Skeletal muscle tissue (tissue), 3 donors: ENCODE measurements at regions not wholly inside any gene's neighbourhood (a gene's known extent, or its start where the extent isn't known, plus 50 kb on each side); places are given as distances from the start of the nearest gene placed in this dataset.

Experiments used
- H3K27ac ChIP-seq: one replicate; pipeline ENCODE4 v1.7.0; 2013; ENCODE audit warnings: mild to moderate bottlenecking, low read depth, low read length, inconsistent platforms
- H3K27me3 ChIP-seq, 3 donors: one replicate each; pipeline ENCODE4 v1.7.0; 2013; ENCODE audit warnings: low read length in 3 of 3; ENCODE audit not compliant: control insufficient read depth in 3 of 3, insufficient read depth in 3 of 3
- H3K36me3 ChIP-seq, 3 donors: one replicate each; pipeline ENCODE4 v1.7.0; 2013; ENCODE audit warnings: low read length in 3 of 3; ENCODE audit not compliant: control insufficient read depth in 3 of 3, insufficient read depth in 3 of 3
- H3K4me1 ChIP-seq, 3 donors: one replicate each; pipeline ENCODE4 v1.7.0; 2013; ENCODE audit warnings: low read length in 3 of 3, mild to moderate bottlenecking in 3 of 3; ENCODE audit not compliant: control insufficient read depth in 3 of 3, insufficient read depth in 3 of 3
- H3K4me3 ChIP-seq, 3 donors: one replicate each; pipeline ENCODE4 v1.7.0; 2013; ENCODE audit warnings: low read length in 3 of 3
- H3K9ac ChIP-seq, 3 donors: one replicate each; pipeline ENCODE4 v1.7.0; 2013; ENCODE audit warnings: low read length in 3 of 3, mild to moderate bottlenecking in 3 of 3, moderate library complexity in 2 of 3, low read depth in 1 of 3
- H3K9me3 ChIP-seq, 3 donors: one replicate each; pipeline ENCODE4 v1.7.0; 2013; ENCODE audit warnings: low read length in 3 of 3; ENCODE audit not compliant: control insufficient read depth in 3 of 3
- donor health status: Osteomylitis.

GRCh38 chr15:39228889-39229288, 352.0 kb upstream of the THBS1 start:
- no peaks in the 10 kb centered on the region for H3K36me3 ChIP-seq
- H3K27me3 ChIP-seq, result no peaks in the 10 kb centered on the region
- no peak overlapping the region for H3K4me3 ChIP-seq
- no peaks in the 10 kb centered on the region for H3K4me1 ChIP-seq
- no peak overlapping the region for H3K27ac ChIP-seq
- no peaks in the 10 kb centered on the region for H3K9me3 ChIP-seq
- no peak overlapping the region for H3K9ac ChIP-seq

- Histone ChIP-seq H3K27me3 (no peaks in the 10 kb centered on the region), H3K9me3 (no peaks in the 10 kb centered on the region), H3K9ac (no peak overlapping the region), H3K4me3 (no peak overlapping the region), H3K4me1 (no peaks in the 10 kb centered on the region), H3K27ac (no peak overlapping the region), H3K36me3 (no peaks in the 10 kb centered on the region)
These were observed 350.5 kb upstream of the THBS1 start for GRCh38 chr15:39230205-39230907.

- Histone ChIP-seq H3K4me3 (no peak overlapping the region), H3K4me1 (no peaks in the 10 kb centered on the region), H3K9ac (no peak overlapping the region), H3K9me3 (no peaks in the 10 kb centered on the region), H3K36me3 (no peaks in the 10 kb centered on the region), H3K27ac (no peak overlapping the region), H3K27me3 (no peaks in the 10 kb centered on the region)
These were observed 350.0 kb upstream of the THBS1 start for GRCh38 chr15:39230908-39231285.

GRCh38 chr15:39232512-39232911, 348.4 kb upstream of the THBS1 start:
- Histone ChIP-seq H3K4me1 (no peaks in the 10 kb centered on the region), H3K36me3 (no peaks in the 10 kb centered on the region), H3K27ac (no peak overlapping the region), H3K27me3 (no peaks in the 10 kb centered on the region), H3K9me3 (no peaks in the 10 kb centered on the region), H3K4me3 (no peak overlapping the region), H3K9ac (no peak overlapping the region)

- Histone ChIP-seq H3K27ac (no peak overlapping the region), H3K9me3 (no peaks in the 10 kb centered on the region), H3K4me1 (no peaks in the 10 kb centered on the region), H3K4me3 (no peak overlapping the region), H3K27me3 (no peaks in the 10 kb centered on the region), H3K9ac (no peak overlapping the region), H3K36me3 (no peaks in the 10 kb centered on the region)
These were observed 345.6 kb upstream of the THBS1 start for GRCh38 chr15:39235084-39235795.

GRCh38 chr15:39236375-39236774, 344.5 kb upstream of the THBS1 start:
- no peak overlapping the region for H3K9ac ChIP-seq
- no peaks in the 10 kb centered on the region for H3K27me3 ChIP-seq
- H3K27ac ChIP-seq, result no peak overlapping the region
- H3K9me3 ChIP-seq, result no peaks in the 10 kb centered on the region
- no peak overlapping the region for H3K4me3 ChIP-seq
- H3K4me1 ChIP-seq, result no peaks in the 10 kb centered on the region
- H3K36me3 ChIP-seq, result no peaks in the 10 kb centered on the region

- no peak overlapping the region for H3K9ac ChIP-seq
- no peak overlapping the region for H3K4me3 ChIP-seq
- no peaks in the 10 kb centered on the region for H3K36me3 ChIP-seq
- H3K4me1 ChIP-seq, result no peaks in the 10 kb centered on the region
- no peaks in the 10 kb centered on the region for H3K9me3 ChIP-seq
- H3K27me3 ChIP-seq, result no peaks in the 10 kb centered on the region
- H3K27ac ChIP-seq, result no peak overlapping the region
These were observed 342.4 kb upstream of the THBS1 start for GRCh38 chr15:39238443-39238842.

GRCh38 chr15:39239562-39239961, 341.3 kb upstream of the THBS1 start:
- H3K36me3 ChIP-seq, result no peaks in the 10 kb centered on the region
- H3K4me1 ChIP-seq, result no peaks in the 10 kb centered on the region
- no peak overlapping the region for H3K9ac ChIP-seq
- no peak overlapping the region for H3K27ac ChIP-seq
- H3K27me3 ChIP-seq, result no peaks in the 10 kb centered on the region
- H3K4me3 ChIP-seq, result no peak overlapping the region
- no peaks in the 10 kb centered on the region for H3K9me3 ChIP-seq

- Histone ChIP-seq H3K36me3 (no peaks in the 10 kb centered on the region), H3K4me1 (no peaks in the 10 kb centered on the region), H3K27me3 (no peaks in the 10 kb centered on the region), H3K27ac (no peak overlapping the region), H3K9ac (no peak overlapping the region), H3K9me3 (no peaks in the 10 kb centered on the region), H3K4me3 (no peak overlapping the region)
These were observed 338.5 kb upstream of the THBS1 start for GRCh38 chr15:39242345-39242744.

GRCh38 chr15:39243396-39243795, 337.5 kb upstream of the THBS1 start:
- Histone ChIP-seq H3K27ac (no peak overlapping the region), H3K4me1 (no peaks in the 10 kb centered on the region), H3K9me3 (no peaks in the 10 kb centered on the region), H3K36me3 (no peaks in the 10 kb centered on the region), H3K4me3 (no peak overlapping the region), H3K9ac (no peak overlapping the region), H3K27me3 (no peaks in the 10 kb centered on the region)
